Thoracic aorta (tissue), 2 donors: ENCODE measurements at regions not wholly inside any gene's neighbourhood (a gene's known extent, or its start where the extent isn't known, plus 50 kb on each side); places are given as distances from the start of the nearest gene placed in this dataset.

Experiments
- ATAC-seq: fragments of 150-250 bp; one replicate; pipeline ENCODE4 v1.8.0; 2017; ENCODE audit warnings: low read depth; ENCODE audit not compliant: insufficient number of reproducible peaks, low FRiP score
- DNase-seq: peaks from one replicate; pipeline ENCODE4 v3.0.0-alpha.2; 2020; ENCODE audit warnings: low spot score
- H3K27ac ChIP-seq, 2 donors: fragments of 200-600 bp; sonication (generic); 1 replicate in 1 of 2; 2 replicates in 1 of 2; pipeline ENCODE4 v1.5.1; 2016; ENCODE audit warnings: mild to moderate bottlenecking in 2 of 2, moderate library complexity in 2 of 2
- H3K27me3 ChIP-seq: fragments of 200-600 bp; sonication (generic); replicated peaks from 2 replicates; pipeline ENCODE4 v1.6.0; 2016; ENCODE audit warnings: mild to moderate bottlenecking; ENCODE audit not compliant: insufficient read depth
- H3K36me3 ChIP-seq: fragments of 200-600 bp; sonication (generic); one replicate; pipeline ENCODE4 v1.5.1; 2016
- H3K4me1 ChIP-seq, 2 donors: fragments of 200-600 bp; sonication (generic); 1 replicate in 1 of 2; 2 replicates in 1 of 2; pipeline versions ENCODE4 v1.5.1 to v1.6.0; 2016; ENCODE audit warnings: low read depth in 2 of 2, mild to moderate bottlenecking in 1 of 2; ENCODE audit not compliant: control insufficient read depth in 1 of 2
- H3K4me3 ChIP-seq: fragments of 200-600 bp; sonication (generic); 2 replicates; pipeline ENCODE4 v1.5.1; 2016; ENCODE audit warnings: mild to moderate bottlenecking
- H3K9me3 ChIP-seq: fragments of 200-600 bp; sonication (generic); 2 replicates; pipeline ENCODE4 v1.5.1; 2016
- TF ChIP-seq, protein P1 (sequence below): fragments of 200-600 bp; sonication (generic); IDR thresholded peaks from one replicate; pipeline ENCODE4 v1.5.1; 2019; ENCODE audit warnings: antibody characterized with exemption

DNA sequence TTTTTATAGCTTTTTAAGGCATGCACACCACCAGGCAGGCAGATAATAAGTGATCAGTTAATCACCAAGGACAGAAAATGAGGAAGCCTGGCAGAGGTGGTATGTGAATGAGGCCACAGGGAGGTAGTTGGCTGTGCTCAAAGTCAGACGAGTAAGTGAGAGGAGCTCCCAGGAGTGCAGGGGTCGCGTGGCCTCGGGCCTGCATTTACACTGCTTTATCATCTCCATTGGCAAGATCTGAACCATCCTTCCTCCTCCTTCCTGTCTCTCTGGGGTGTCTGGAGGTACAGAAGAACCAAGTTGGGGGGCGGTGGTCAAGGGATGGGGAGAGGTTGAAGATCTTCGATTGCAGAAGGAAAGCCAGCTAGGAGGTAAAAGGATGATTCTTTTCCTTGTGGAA lies 320.1 kb downstream of the SOX9 start:
- no peaks in the 10 kb centered on the region for H3K36me3 ChIP-seq
- no peaks in the 10 kb centered on the region for H3K27me3 ChIP-seq
- TF ChIP-seq, protein P1, sequence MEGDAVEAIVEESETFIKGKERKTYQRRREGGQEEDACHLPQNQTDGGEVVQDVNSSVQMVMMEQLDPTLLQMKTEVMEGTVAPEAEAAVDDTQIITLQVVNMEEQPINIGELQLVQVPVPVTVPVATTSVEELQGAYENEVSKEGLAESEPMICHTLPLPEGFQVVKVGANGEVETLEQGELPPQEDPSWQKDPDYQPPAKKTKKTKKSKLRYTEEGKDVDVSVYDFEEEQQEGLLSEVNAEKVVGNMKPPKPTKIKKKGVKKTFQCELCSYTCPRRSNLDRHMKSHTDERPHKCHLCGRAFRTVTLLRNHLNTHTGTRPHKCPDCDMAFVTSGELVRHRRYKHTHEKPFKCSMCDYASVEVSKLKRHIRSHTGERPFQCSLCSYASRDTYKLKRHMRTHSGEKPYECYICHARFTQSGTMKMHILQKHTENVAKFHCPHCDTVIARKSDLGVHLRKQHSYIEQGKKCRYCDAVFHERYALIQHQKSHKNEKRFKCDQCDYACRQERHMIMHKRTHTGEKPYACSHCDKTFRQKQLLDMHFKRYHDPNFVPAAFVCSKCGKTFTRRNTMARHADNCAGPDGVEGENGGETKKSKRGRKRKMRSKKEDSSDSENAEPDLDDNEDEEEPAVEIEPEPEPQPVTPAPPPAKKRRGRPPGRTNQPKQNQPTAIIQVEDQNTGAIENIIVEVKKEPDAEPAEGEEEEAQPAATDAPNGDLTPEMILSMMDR: no peak
- H3K9me3 ChIP-seq: no peaks in the 10 kb centered on the region
- DNase-seq: no peak
- peaks cover 0 to 3% of the 10 kb centered on the region in 2 donors for H3K4me1 ChIP-seq
- ATAC-seq: no peak
- no peak overlapping the region for H3K4me3 ChIP-seq
- no peak overlapping the region for H3K27ac ChIP-seq

DNA sequence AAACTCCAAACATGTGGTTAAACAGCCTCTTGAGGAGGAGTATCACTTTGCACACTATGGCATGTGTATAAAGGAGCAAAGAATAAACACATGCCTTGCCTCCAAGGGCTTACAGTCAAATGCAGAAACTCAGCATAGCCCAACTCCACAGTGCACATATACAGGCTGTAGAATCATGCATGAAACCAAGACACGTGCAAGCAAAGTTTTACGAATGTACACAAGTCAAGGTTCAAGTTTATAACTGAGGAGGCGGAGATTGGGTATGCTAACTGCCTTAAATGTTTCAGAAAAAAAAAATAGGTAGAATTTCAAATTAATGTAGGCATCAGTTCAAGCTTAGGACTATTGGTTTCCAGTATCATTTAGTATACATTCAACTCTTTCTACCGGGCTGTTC lies 321.1 kb downstream of the SOX9 start:
- TF ChIP-seq, protein P1: no peak
- Histone ChIP-seq H3K27me3 (no peaks in the 10 kb centered on the region), H3K36me3 (no peaks in the 10 kb centered on the region), H3K27ac (no peak overlapping the region), H3K4me1 (peaks cover 0 to 5% of the 10 kb centered on the region in 2 donors), H3K4me3 (no peak overlapping the region), H3K9me3 (no peaks in the 10 kb centered on the region)
- ATAC-seq (no peak), DNase-seq (no peak)

DNA sequence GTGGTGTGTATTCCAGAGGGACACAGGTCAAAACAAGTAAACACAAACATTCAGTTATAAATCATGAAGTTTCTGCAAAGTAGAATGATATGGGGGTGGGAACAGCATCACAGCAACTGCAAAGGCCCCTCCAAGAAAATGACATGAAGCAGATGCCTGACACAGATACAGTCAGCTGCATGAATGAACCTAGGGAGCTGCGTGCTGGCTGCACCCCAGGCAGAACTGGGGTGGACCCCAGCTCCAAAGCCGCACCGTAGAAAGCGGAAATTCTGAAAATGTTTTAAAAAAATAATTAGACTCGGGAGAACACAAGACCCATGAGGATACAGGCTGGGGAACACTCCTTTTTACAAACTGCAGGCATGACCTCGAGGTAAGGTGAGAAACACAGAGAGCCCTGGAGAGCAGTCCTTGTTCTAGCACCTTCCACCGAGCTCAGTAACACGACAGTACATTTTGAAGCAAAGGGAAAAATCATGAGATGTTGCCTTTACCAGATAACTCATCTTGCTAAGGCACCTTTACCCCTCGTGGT lies 323.8 kb downstream of the SOX9 start:
- H3K4me1 ChIP-seq: peaks cover 0 to 5% of the 10 kb centered on the region in 2 donors
- H3K9me3 ChIP-seq: no peaks in the 10 kb centered on the region
- no peaks in the 10 kb centered on the region for H3K36me3 ChIP-seq
- DNase-seq (no peak), ATAC-seq (no peak)
- H3K4me3 ChIP-seq: no peak overlapping the region
- TF ChIP-seq, protein P1: no peak
- H3K27ac ChIP-seq: no peak overlapping the region
- H3K27me3 ChIP-seq: no peaks in the 10 kb centered on the region

DNA sequence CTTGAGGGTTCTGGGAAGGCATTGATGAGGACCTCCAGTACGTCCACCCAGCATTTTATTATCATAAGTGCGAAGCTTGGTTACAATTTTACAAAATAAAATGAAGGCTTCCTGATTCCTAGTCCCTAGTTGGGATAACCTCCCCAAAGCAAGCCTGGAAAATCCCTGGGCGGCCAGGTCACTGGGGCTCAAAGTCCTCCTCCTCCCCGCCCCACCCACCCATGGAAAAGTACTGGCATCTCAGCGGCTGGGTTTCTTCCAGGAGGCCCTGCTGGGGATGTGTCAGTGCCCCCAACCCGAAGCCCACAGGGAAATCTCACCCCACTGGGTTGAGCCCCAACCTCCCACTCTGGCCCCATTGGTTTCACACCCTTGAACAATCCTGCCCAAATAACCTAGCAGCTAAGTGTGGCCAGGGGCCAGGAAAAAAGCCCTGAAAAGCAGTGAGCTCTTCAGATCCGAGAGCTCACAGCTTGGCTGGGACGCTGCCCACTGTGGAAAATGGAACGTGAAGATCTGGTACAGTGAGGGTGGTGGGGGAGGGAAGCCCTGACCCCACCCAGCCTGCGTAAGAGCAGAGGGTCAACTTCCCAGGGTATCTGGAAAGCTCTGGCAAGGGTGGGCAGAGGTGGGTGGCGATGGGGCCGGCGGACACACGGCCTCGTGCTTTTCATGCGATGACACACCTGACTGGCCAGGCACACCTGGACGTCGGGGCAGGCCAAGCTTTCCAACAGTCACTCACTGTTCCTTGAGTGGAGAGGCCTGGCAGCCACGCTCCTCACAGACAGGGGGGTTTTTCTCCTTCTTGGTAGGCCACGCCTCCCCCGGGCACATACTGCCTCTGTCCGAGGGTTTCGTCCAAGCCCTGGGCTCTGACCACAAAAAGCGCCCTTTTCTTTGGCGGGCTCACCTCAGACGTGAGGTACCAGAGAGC lies 324.5 kb downstream of the SOX9 start:
- no peak for ATAC-seq
- H3K36me3 ChIP-seq: no peaks in the 10 kb centered on the region

DNA sequence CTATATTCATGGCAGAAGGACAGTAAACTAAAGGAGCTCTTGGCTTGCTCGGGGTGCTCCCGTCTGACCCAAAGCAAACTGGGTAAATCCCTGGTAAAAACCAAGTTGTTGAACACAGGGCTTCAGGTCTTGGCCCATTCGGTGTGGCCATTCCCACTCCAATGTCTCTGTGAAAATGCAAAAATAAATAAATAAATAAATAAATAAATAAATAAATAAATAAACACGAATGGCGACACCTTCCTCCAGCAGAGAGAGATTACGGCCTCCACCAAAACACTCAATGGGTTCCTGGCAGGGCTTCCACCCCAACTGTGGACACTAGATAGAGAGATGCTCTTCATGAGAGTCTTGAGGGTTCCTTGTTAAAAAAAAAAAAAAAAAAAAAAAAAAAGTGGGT lies 325.3 kb downstream of the SOX9 start:
- DNase-seq (no peak), ATAC-seq (no peak)
- no peak overlapping the region for H3K27ac ChIP-seq
- no peak overlapping the region for H3K4me3 ChIP-seq
- H3K9me3 ChIP-seq: no peaks in the 10 kb centered on the region
- TF ChIP-seq, protein P1: no peak
- peaks cover 0 to 5% of the 10 kb centered on the region in 2 donors for H3K4me1 ChIP-seq
- no peaks in the 10 kb centered on the region for H3K36me3 ChIP-seq
- no peaks in the 10 kb centered on the region for H3K27me3 ChIP-seq

More for the DNA sequence above, 324.5 kb downstream of the SOX9 start:
- TF ChIP-seq, protein P1: no peak
- H3K4me3 ChIP-seq: no peak overlapping the region
- DNase-seq: no peak
- no peaks in the 10 kb centered on the region for H3K27me3 ChIP-seq
- H3K9me3 ChIP-seq: no peaks in the 10 kb centered on the region
- H3K4me1 ChIP-seq: peaks cover 0 to 5% of the 10 kb centered on the region in 2 donors
- no peak overlapping the region for H3K27ac ChIP-seq
